ENCODE measurements at regions not wholly inside any gene's neighbourhood (a gene's known extent, or its start where the extent isn't known, plus 50 kb on each side); places are given as distances from the start of the nearest gene placed in this dataset.
"Not testable (repeated sequence)": the region's sequence is repeated elsewhere in the genome, so short reads cannot be mapped to it uniquely, and the experiment has no call there.

DNA sequence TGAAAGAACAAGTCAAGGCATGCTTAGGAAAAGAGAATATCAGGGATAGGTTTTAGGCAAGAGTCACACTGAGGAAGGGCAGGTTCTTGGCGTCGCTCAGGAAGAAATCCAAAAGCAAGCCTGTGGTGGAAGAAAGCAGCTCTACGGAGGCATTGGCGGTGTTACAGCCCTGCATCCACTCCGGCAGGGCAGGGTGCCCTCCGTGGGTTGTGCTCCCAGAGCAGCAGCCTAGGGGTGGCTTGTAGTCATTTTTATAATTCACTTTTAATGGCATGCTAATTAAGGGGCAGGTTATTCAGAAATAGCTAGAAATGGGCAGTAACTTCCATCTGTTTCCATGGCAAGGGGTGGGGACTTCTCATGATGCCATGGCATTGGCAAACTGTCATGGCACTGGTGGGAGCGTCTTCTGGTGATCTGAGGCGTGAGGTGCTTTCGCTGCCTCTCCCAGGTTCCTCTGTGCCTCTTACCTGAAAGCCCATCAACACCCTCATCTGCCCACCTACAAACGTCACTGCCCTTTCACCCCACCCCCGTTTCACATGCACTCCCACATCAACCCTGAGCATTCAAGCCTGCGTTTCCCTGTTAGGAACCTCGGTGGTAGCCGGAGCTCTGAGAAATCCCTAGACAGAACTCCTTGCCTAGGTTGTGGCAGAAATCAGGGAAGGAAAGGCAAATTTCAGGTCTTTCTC lies 1763.8 kb upstream of the TPTE start:
- DNase-seq; H3K4me3 Mint-ChIP-seq; H3K4me1 Mint-ChIP-seq; H3K27me3 Mint-ChIP-seq; H3K36me3 Mint-ChIP-seq; ATAC-seq (ENCODE audit: low read depth in 2 of 2); H3K27ac Mint-ChIP-seq: not testable (repeated sequence)
- peaks cover 5 to 49% (median 28%) of the 10 kb centered on the region in 7 donors for H3K9me3 Mint-ChIP-seq

GRCh38 chr21:8758921-8759367 lies 1762.4 kb upstream of the TPTE start:
- H3K4me1 Mint-ChIP-seq; ATAC-seq (ENCODE audit: low read depth in 2 of 2); H3K27me3 Mint-ChIP-seq; H3K27ac Mint-ChIP-seq; H3K4me3 Mint-ChIP-seq; DNase-seq: not testable (repeated sequence)
- Mint-ChIP-seq H3K36me3 (peaks cover 0 to 12% of the 10 kb centered on the region in 2 donors), H3K9me3 (peaks cover 7 to 59% (median 28%) of the 10 kb centered on the region in 7 donors)

GRCh38 chr21:8762241-8762640 lies 1759.1 kb upstream of the TPTE start:
- ATAC-seq (ENCODE audit: low read depth in 2 of 2); H3K4me1 Mint-ChIP-seq; H3K27ac Mint-ChIP-seq; H3K4me3 Mint-ChIP-seq; DNase-seq; H3K27me3 Mint-ChIP-seq: not testable (repeated sequence)
- Mint-ChIP-seq H3K9me3 (peaks cover 12 to 67% (median 35%) of the 10 kb centered on the region in 7 donors), H3K36me3 (peaks cover 5 to 19% of the 10 kb centered on the region in 2 donors)

DNA sequence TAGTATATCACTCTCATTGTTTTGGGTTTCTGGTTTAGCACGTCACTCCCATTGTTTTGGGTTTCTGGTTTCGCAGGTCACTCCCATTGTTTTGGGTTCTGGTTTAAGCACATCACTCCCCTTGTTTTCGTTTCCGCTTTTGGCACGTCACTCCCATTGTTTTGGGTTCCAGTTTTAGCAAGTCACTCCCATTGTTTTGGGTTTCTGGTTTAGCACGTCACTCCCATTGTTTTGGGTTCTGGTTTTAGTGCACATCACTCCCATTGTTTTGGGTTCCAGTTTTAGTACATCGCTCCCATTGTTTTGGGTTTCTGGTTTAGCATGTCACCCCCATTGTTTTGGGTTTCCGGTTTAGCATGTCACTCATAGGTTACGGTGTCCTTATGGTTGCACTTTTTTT lies 1757.0 kb upstream of the TPTE start:
- not testable (repeated sequence) for DNase-seq; H3K27me3 Mint-ChIP-seq; ATAC-seq (ENCODE audit: low read depth in 2 of 2); H3K4me3 Mint-ChIP-seq; H3K4me1 Mint-ChIP-seq; H3K36me3 Mint-ChIP-seq; H3K27ac Mint-ChIP-seq
- peaks cover 14 to 51% (median 24%) of the 10 kb centered on the region in 7 donors for H3K9me3 Mint-ChIP-seq

- peaks cover 13 to 53% (median 21%) of the 10 kb centered on the region in 7 donors for H3K9me3 Mint-ChIP-seq
- H3K27me3 Mint-ChIP-seq; DNase-seq; H3K4me3 Mint-ChIP-seq; H3K36me3 Mint-ChIP-seq; H3K27ac Mint-ChIP-seq; ATAC-seq (ENCODE audit: low read depth in 2 of 2); H3K4me1 Mint-ChIP-seq: not testable (repeated sequence)
These were observed 1755.2 kb upstream of the TPTE start for GRCh38 chr21:8766142-8766541.

DNA sequence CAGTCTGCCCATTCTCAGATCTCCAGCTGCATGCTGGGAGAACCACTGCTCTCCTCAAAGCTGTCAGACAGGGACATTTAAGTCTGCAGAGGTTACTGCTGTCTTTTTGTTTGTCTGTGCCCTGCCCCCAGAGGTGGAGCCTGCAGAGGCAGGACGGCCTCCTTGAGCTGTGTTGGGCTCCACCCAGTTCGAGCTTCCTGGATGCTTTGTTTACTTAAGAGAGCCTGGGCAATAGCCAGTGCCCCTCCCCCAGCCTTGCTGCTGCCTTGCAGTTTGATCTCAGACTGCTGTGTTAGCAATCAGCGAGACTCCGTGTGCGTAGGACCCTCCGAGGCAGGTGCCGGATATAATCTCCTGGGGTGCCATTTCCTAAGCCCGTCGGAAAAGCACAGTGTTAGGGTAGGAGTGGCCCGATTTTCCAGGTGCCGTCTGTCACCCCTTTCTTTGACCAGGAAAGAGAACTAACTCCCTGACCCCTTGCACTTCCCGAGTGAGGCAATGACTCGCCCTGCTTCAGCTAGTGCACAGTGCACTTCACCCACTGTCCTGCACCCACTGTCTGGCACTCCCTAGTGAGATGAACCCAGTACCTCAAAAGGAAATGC lies 1748.4 kb upstream of the TPTE start:
- not testable (repeated sequence) for H3K36me3 Mint-ChIP-seq, H3K4me3 Mint-ChIP-seq, DNase-seq

DNA sequence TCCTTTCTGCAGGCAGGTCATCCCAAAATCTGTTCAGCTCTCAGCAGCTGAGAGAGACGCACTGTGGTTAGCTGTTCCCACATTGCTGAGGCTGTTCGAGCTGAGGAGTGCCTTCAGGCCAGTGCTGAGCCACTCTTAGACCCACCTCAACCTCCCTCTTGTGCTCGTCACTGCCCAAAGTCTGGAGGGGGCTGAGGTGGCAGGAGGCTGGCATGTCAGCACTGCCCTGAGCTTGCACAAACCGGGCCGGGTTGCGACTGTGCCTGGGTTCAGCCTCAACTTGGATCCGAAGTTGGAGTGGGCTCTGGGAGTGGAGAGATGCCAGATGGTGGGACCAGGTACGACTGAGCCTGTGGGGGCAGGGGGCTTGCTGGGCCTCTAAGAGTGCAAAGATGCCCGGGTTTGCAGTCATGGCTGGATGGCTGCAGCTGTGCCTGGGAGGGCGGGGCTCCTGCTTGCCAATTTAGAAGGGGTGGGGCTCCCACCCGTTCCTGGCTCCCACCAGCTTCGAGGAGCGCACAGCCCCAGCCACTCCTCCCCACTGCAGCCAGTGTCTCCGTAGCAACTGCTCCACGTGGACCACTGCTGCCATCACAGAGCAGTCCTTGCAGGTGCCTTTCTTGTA lies 1745.7 kb upstream of the TPTE start:
- H3K27me3 Mint-ChIP-seq; H3K4me1 Mint-ChIP-seq; H3K4me3 Mint-ChIP-seq; DNase-seq; ATAC-seq (ENCODE audit: low read depth in 2 of 2); H3K27ac Mint-ChIP-seq; H3K36me3 Mint-ChIP-seq: not testable (repeated sequence)
- peaks cover 6 to 43% (median 19%) of the 10 kb centered on the region in 7 donors for H3K9me3 Mint-ChIP-seq

More for the DNA sequence above, 1748.4 kb upstream of the TPTE start:
- not testable (repeated sequence) for H3K27me3 Mint-ChIP-seq; ATAC-seq (ENCODE audit: low read depth in 2 of 2); H3K4me1 Mint-ChIP-seq; H3K27ac Mint-ChIP-seq
- H3K9me3 Mint-ChIP-seq = peaks cover 9 to 41% (median 17%) of the 10 kb centered on the region in 7 donors

GRCh38 chr21:8777260-8777659 lies 1744.1 kb upstream of the TPTE start:
- not testable (repeated sequence) for H3K4me1 Mint-ChIP-seq; H3K4me3 Mint-ChIP-seq; DNase-seq; H3K27ac Mint-ChIP-seq; ATAC-seq (ENCODE audit: low read depth in 2 of 2); H3K27me3 Mint-ChIP-seq; H3K36me3 Mint-ChIP-seq
- H3K9me3 Mint-ChIP-seq = peaks cover under 1 to 40% (median 15%) of the 10 kb centered on the region in 7 donors

DNA sequence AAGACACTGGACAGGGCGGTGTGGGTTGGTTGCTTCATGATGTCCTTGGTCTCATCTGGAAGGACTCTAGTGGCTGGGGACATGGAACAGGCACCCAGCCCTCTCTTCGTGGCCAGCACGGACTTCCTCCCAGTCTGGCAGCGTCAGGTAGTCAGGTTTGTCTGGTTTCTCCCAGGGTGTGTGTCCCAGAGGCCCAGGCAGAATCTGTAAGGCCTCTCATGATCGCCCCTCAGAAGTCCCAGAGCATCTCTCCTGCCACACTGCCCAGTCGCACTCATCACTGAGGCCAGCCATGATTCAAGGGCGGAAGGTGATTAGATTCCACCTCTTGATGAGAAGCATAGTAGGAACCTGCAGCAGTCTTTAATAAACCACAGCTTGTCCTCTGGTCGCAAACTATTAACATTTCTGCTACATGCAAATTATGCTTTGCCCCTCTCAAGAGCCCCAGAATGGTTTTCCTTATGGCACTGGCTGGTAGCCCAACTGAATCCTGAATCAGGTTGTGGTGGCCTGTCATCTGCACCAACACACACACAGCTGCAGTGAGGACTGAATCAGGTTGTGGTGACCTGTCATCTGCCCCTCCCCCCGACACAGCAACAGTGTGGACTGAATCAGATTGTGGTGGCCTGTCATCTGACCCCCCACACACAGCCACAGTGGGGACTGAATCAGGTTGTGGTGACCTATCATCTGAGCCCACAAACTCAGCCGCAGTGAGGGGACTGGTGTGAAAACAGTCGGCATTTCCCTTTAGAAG lies 1742.9 kb upstream of the TPTE start:
- ATAC-seq (ENCODE audit: low read depth in 2 of 2); H3K27ac Mint-ChIP-seq; H3K36me3 Mint-ChIP-seq; DNase-seq; H3K27me3 Mint-ChIP-seq; H3K4me1 Mint-ChIP-seq; H3K4me3 Mint-ChIP-seq: not testable (repeated sequence)
- H3K9me3 Mint-ChIP-seq = peaks cover 0 to 39% (median 13%) of the 10 kb centered on the region in 7 donors

DNA sequence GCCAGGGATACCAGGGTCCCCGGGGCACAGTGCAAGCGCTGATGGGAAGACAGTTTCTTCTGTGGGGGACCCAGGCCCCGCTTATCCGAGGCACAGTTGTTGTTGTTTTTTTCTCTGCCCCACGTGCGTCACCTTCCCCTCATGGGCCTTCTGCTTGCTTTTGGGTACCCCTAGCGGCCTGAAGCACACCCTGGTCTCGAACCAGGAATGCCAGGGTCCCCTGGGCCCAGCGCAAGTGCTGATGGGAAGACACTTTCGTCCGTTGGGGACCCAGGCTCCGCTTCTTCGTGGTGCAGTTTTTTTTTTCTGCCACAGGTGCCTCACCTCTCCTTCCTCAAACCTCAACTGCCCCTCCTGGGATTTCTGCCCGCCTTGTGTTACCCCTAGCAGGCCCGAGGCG lies 1708.5 kb upstream of the TPTE start:
- H3K9me3 Mint-ChIP-seq; H3K27me3 Mint-ChIP-seq; ATAC-seq (ENCODE audit: low read depth in 2 of 2); H3K4me1 Mint-ChIP-seq; H3K36me3 Mint-ChIP-seq; DNase-seq; H3K4me3 Mint-ChIP-seq; H3K27ac Mint-ChIP-seq: not testable (repeated sequence)

DNA sequence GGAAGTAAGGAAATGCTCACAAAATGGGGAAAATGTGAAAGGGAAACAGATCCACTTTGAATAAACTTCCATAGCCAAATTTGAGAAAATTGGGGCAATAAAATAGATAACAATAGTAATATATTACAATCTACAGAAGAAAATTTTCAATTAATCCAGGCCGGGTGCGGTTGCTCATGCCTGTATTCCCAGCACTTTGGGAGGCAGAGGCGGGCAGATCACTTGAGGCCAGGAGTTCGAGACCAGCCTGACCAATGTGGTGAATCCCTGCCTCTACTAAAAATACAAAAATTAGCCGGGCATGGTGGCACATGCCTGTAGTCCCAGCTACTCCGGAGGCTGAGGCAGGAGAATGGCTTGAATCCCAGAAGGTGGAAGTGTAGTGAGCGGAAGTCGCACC lies 1687.1 kb upstream of the TPTE start:
- not testable (repeated sequence) for ATAC-seq (ENCODE audit: low read depth in 2 of 2); H3K9me3 Mint-ChIP-seq; H3K4me1 Mint-ChIP-seq; H3K36me3 Mint-ChIP-seq; H3K27ac Mint-ChIP-seq; DNase-seq; H3K4me3 Mint-ChIP-seq; H3K27me3 Mint-ChIP-seq
